NCI-H1694 treated with DMSO at 0.1 percent for 48 hours (cell line): ENCODE measurements at regions not wholly inside any gene's neighbourhood (a gene's known extent, or its start where the extent isn't known, plus 50 kb on each side); places are given as distances from the start of the nearest gene placed in this dataset.

Experiments
- DNase-seq: peaks from one replicate; lab custom pipeline; 2025; lab: John Stamatoyannopoulos, UW

DNA sequence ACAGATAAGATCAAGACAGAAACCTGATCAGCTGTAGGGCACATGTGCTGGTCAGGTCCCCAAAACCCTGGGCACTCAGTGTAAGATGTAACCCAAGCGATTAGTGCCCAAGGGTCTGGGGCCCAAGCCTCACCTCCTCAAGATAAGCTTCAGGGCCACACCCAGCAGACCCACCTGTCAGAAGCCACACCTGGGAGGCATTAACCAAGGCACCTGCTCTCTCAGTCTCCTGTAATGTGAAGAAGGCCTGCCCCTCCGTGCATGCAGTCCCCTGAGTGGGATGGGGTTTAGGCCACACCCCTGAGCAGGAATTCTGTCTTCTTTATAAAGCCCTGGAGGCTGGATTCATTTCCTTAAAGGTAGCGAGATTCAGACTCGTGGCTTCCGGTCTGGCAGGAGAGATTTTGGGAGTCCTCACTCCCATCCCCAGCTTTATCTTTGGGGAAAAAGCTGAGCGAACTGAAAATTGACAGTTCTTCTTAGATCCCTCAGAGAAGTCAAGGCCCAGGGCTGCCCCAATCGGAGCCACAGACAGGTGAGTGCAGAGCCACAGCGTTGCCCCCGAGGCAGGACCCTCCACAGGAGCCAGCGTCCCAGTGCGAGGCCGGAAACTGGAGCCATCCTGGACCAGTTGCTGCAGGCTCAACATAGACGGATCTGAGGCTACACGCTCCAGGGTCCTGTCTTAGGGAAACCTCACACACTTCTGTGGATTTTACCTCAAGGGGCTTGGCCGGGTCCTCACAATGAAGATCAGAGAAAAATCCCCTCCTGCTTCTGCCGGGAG, 357.6 kb upstream of the IRX4 start:
- DNase-seq = no peak

DNA sequence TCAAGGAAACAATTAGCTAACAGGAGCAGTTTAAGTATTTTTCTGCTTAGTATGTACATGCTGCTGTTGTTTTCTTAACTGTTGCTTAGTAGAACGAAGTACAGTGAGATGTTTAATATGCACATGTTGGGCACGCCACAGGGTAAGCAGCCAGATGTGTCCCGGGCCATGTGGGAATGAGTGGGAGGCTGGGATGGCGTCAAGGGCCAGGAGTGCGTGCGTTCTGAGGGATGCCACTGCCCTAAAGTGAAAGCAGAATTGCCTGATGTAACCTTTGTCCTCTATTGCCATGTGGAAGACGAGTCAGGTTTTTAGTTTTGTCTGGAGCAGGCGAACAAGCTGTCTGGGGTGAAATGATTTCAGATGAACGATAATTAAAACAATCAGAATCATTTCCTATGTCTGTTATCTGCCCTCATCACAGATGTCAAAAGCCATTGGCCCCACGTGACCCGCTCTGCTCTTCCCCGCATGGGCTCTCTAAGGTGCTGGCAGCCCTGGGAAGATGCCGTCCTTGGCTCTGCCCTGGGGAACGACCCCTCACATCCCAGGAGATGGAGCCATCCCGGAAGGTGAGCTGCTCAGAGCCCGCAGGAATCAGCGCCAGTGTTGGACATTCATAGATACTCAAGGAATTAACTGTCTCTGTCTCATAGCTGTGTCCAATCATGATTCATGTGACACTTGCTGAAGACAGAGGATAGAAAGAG, 356.6 kb upstream of the IRX4 start:
- DNase-seq = no peak

DNA sequence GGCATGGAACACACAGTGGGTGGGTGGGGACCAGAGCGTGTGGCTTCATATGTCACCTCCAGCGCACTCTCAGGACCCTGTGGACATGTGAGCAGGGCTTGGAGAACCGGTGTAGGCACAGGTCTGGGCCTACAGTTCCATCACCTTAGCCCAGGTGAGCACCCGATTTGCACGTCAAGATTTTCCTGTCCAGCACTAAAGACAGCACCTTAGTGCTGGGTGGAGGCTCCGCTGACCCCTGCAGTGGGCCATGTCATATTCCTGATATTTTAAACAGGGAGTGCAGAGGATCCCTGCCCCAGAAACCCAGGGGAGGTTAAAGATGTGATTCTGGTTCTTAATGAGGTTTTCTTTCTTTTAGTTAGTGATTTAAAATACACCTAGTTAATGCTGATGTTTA, 356.0 kb upstream of the IRX4 start:
- DNase-seq = no peak

DNA sequence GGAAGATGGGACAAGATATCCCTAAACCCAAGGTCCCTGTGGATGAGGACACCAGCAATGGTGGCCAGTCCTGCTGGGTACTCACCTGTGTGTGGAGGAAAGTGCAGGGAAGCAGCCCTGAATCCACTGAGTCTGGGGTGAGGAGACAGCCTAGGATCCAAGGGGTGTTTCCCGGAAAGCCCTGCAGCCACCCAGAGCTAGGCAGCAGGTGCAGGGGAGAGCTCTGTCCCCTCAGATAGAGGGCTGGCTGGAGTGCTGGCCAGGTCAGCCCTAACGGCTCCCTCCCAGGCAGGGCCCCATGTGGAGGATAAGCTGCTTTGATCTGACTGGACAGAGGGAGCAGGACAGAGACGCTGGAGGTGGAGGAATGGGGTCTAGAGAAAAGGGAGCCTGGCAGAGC, 344.7 kb upstream of the IRX4 start:
- DNase-seq = no peak

DNA sequence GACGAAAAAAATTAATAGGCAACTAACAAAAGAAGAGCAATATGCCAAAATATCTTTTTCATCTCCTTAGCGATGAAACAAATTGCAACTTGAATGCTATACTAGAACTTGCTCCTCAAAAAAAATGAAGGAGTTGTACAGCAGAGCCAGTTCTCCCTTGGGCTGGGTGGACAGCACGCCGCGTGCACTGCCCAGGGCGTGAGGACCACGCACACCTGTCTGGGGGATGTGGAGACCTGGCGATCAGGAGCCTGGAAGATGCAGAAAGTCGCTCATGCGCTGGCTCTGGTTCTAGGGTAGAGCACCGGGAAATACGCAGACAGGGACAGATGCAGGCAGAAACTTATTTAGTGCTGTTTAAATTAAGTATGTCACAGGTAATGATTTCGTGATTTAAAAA, 342.0 kb upstream of the IRX4 start:
- no peak for DNase-seq

DNA sequence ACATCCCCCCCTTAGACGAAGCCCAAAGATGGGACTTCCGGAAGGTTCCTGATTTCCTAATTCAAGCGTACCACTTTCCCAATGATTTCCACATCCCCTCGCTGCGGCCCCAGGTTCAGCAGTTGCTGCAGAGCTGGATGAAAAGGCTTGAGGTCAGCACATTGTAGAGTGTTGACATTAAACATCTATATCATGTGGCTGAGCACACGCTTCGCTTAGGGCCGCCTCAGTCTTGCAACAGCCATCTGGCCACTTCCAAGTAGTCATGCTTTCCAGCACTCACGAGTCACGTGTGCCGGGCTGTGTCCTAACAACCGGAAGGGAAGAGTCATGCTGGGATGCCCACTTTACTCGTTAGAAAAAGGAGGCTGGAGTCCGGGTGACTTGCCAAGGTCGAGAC, 340.6 kb upstream of the IRX4 start:
- no peak for DNase-seq

DNA sequence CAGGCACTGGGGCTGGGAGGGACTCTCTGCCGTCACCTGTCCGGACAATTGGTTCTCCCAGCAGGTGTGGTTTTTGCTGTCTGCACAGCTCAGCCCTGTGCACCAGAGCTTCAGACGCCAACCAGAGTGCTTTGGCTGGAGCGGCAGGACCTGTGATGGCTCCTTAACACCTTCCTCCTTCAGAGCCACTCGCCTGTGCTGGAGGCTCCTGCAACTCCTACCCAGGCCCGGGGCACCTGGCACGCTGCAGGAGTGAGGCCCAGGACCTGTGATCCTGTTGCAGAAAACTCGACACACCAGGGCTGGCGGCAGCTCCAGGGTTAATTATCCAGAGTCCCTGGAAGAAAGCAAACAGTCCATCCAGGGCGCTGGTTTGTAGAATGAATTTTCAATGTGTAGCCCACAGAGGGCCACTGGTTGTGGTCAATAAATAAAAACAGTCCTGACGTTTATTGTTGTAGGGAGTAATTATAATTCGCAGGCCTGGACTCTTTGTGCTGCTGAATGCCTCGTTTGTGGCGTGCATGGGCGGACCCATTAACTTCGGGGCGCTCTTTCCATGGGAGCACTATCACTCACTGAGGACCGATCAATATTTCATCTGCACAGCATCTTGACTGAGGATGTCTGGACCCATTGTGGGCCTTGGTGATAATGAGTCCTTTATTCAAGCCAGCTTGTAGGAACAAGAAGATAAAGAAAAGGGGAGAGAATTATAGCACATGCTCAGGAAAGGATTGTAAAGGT, 339.7 kb upstream of the IRX4 start:
- DNase-seq = no peak

DNA sequence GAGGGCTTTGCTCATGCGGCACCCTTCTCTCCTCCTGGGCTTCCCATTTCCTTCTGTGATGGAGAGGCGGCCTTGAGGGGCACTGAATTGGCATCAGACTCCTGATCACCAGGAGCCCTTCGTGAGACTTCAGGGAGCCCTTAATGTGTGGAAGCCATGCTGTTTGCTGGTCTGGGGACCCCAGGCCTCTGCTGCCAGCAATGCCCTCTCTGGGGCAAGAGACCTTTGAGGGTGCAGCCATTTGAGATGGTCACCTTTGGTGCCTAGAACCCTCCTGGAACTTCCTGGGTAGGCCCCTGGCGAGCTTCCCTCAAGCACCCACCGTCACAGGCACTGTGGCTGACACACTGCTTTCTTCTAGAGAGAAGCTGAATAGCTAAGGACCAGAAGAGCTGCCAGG, 338.7 kb upstream of the IRX4 start:
- no peak for DNase-seq

DNA sequence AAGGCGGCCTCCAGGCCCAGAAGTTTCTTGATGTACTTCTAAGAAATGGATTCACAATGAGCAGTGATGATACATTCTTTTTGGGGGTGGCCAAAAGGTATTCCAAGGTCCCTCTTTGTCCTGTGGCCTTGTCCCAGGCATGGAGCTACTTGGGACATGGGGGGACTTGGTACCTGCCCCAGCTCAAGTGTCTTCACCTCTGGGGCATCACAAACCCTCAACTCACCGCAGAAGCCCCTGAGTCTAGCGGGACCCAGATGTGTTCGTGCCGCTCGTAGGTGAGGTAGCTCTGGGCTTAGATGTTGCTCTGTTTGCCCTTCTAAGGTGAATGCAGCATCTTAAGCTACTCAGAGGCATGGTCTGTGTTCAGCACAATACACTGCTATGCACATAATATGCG, 338.0 kb upstream of the IRX4 start:
- no peak for DNase-seq

DNA sequence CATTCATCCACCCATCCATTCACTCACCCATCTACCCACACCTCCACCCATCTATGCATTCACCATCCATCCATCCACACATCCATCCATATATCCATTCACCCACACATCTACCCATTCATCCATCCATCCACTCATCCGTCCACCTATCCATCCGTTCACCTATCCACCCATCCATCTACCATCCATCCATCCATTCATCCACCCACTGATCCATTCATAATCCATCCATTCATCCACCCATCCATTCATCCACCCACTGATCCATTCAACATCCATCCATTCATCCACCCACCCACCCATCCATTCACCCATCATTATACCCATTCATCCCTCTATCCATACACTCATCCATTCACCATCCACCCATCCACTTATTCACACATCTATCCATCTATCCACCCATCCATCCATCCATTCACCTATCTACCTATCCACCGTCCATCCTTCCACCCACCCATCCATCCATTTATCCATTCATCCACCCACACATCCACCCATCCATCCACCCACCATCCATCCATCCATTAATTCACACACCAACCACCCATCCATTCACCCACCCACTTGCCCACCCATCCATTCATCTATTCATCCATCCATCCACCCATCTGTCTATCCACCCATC, 336.5 kb upstream of the IRX4 start:
- DNase-seq = no peak

DNA sequence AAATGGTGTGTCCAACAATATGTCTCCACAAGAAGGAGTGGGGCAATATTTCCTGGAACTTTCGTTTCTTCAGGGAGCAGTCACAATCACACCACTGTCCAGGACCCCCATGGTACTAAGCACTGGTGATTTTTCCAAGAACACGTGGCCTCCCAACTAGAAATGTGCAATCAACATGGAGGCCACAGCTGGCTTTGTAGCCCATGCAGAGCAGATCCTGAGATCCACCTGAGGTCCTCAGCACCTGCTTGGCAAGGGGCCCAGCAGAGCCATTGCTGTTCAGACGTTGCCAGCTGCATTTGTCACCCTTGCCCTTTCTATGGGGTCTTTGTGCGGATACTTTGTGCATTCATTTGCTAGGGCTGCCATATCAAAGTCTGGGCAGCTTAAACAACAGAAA, 334.5 kb upstream of the IRX4 start:
- no peak for DNase-seq

DNA sequence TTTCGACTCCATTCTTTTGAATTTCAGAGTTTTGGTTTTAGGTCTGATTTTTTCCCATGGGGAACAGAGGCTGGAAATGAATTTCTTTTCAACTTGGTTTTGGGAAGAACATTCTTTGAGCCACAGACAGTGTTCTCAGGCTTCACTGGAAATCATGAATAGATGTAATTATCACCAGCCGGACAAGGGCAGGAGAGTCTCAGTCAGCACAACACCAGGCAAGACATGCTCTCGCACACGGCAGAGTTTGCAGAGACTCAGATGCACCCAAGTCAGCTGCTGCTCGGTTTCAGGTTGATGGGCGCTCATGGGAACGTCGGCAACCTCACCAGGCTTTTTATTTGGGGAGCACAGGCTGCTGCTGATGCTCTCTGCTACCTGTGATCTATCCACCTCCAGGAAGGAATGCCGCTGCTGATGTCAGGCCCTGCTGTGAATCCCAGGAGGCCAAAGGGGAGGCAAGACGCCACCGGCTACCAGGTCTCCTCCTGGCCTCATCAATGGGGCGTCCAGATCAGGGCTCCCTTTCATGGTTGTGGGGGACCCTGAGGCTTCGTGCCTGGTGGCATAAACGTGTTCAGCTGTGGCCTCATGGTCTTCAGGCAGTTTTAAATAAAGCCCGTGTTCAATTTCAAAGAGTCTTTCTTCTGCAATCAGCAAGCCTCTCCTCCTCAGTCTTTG, 332.3 kb upstream of the IRX4 start:
- no peak for DNase-seq

DNA sequence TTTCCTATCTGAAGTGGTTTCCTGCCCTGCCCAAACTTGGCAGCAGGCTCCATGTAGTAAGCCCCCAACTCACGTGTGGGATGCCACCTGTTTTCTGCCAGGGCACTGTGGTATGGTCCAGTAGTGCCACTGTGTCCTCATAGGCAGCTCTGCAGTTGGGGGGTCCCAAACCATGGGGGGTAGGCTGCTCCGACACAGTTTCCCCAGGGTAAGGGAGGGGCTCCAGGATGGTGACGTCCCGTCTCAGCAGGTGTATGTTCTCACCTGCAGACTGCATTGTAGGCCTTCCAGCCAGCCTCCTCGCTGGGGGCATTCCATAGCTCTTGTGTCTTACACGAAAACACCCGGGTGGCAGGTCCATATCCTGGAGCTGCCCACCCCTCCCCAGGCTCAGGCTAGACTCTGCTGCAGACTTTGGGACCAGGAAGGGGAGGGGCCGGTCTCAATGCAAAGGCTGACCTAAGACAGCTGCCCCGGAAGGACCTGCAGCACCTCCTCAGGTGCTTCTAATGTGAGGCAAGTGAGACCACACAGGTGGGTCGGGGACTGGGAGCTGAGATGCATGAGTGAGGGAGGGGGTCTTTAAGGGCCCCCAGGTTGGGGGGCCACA, 330.5 kb upstream of the IRX4 start:
- DNase-seq = no peak

DNA sequence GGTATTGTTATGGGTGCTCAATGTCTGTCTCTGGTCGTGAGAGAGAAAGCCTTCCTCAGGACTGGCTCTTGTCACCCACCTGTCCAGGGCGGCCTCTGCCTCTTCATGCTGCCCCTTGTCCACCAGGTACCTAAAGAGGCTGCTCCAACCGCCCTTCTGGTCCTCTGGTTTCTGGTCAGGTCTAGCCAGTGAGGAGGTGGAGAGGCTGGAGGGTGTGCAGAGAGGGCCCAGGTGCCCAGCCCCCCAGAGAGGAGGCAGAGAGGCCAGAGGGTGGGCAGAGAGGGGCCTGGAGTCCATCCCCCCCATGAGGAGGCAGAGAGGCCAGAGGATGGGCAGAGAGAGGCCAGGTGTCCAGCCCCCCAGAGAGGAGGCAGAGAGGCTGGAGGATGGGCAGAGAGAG, 329.8 kb upstream of the IRX4 start:
- no peak for DNase-seq

DNA sequence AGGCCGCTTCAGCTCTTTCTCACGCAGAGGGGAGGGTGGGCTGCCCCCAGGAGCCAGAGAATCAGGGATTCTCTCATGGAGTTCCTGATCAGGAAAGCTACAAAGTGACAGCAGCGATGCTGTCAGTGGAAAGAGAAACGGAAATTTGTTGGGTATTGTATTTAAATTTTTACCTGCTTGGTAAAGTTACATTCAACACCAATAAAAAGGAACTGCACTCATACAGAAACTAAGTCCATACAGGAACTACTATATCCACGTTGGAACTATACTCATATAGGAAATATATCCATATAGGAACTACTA, 325.5 kb upstream of the IRX4 start:
- no peak for DNase-seq

DNA sequence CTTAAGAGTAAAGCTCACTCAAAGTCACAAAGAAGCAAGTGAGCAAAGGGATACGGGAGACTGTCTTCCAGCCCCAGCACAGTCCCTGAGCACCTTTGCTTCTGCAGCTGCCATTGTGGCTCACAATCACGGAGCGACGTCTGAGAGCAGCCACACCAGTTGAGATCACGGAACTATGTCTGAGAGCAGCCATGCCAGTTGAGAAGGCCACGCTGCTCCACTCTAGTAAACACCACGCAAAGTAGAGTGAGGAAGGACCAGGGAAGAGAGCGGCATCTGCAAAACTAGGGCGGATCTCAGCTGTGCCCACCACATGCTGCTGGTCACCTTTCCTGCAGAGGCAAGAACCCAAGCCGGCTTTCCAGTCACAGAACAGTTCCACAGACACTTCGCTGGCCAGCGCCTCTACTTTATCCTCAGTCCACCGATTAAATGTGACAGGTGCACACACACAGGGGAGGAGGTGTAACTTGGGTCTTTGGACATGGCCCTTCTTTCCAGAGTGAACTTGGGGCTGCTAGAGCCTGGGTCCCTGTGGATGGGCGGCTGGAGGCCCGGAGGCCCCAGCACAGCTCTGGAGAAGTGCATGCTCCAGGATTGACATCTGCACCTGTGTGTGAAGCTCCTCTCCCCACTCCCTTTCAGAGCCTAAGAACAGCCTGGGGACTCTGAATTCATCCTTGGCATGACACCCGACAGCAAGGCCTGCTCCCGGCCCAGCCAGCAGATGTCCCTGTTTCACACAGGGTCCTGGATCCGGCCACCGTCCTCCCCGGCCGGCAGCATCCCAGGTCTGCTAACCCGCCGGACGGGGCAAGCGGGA, 324.9 kb upstream of the IRX4 start:
- DNase-seq = no peak

DNA sequence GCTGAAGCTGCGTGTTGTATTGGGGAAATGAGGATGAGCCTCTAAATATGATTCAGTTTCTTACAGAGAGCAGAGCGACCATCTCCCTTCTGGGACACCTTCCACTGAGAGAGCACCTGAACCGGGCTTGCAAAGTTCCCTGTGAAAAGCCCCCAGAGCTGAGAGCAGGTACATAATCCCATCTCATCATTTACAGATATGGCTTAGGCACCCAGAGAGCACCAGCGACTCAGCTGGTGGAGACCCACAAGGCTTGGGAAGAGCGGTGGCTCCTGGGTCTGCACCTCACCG, 324.3 kb upstream of the IRX4 start:
- no peak for DNase-seq

DNA sequence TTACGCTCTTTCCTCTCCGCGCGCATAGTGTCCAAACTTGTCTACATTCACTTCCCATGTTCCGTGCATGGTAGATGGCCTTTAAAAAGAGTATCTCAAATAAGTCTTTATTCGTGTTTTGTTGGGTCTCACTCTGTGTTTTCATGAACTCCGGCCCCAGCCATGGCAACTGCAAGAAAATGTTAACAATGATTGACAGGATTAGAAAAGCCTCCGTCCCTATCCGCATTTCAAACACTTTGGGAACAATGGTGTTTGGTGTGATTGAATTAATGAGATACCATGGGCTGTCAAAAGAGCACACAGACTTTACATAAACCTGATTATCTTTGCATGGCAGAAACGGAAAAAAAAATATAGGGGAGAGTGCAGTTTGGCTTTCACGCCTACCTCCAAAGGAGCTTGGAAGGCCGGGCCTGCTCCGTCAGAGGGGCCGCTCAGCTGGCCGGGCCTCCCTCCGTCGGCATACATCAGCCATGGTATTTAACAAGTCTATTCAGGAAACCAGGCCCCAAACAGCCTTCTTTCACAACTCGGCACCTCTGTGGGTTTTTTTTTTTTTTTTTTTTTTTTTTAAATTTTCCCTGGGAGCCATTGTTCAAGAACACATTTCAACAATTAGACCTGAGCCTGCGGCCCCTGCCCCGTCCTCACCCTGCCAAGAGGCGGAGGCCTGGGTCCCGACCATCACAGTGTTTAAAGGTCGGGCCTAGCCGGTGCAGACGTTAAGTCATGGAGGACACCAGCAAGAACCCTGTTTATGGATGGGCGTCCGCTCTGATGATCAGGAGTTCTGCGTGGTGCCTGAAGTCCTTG, 323.8 kb upstream of the IRX4 start:
- DNase-seq = no peak

DNA sequence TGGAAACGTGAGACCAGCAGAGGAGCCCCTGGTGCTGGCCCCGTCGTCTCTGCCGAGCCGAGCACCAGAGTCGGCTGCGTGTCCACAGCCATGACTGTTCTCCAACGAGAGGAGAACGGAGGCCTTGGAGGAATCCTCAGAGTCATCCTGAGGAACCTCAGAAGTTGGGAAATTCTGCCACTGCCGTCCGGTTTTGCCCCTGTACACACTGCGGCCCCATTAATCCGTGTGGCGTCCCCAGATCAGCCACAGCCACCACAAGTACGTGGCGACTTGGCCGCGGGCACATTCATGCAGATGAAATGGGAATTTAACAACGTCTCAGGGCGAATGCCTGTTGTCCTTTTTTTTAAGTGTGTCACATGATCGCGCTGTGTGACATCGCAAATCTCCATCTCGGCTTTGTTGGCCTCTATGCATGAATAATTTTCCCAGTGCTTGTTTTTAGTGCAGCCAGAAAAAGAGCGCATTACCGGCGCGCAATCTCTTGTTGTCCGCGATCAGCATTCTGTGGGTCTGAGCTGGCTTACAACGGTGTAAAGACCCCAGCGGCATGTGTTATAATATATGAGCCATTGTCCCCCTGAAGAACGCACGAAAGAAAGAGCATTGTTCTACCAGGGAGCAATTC, 323.0 kb upstream of the IRX4 start:
- DNase-seq = no peak

DNA sequence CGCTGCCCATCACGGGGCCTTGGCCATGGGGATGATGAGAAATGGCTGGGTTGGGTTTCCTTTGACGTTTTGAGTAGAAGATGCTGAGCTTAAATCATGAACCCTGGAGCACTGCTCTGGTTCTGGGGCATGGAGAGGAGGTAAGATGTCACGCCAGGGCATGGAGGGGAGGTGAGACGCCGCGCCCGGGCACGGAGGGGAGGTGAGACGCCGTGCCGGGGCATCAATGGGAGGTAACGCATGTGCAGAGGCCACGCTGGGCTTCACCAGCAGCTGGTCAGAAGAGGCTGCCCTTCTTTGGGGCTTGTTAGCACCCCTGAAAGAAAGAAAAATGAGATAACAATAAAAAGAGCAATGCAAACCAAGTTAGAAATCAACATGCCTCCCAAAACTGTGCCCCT, 322.5 kb upstream of the IRX4 start:
- DNase-seq = no peak
